GM12891 (cell line): ENCODE measurements at regions not wholly inside any gene's neighbourhood (a gene's known extent, or its start where the extent isn't known, plus 50 kb on each side); places are given as distances from the start of the nearest gene placed in this dataset.

ENCODE experiments used
- POLR2A ChIP-seq: IDR thresholded peaks from 2 replicates; pipeline ENCODE4 v1.6.1; 2011; ENCODE audit warnings: low read depth, low read length, control low read depth
- POLR2AphosphoS5 ChIP-seq: IDR thresholded peaks from 2 replicates; pipeline ENCODE4 v1.6.1; 2011; ENCODE audit warnings: low read depth, low read length, control low read depth
- SPI1 ChIP-seq: IDR thresholded peaks from 2 replicates; pipeline ENCODE4 v1.6.1; 2011; ENCODE audit warnings: low read depth, low read length, control low read depth
- TAF1 ChIP-seq: IDR thresholded peaks from 2 replicates; pipeline ENCODE4 v1.6.1; 2011; ENCODE audit warnings: low read depth, low read length, control low read depth

GRCh38 chr2:107466241-107466640, 360.5 kb upstream of the RGPD4 start:
- TF ChIP-seq POLR2AphosphoS5 (no peak), POLR2A (no peak), TAF1 (no peak), SPI1 (no peak)
